Astrocyte (in vitro differentiated cells and primary cell): ENCODE measurements at regions not wholly inside any gene's neighbourhood (a gene's known extent, or its start where the extent isn't known, plus 50 kb on each side); places are given as distances from the start of the nearest gene placed in this dataset.

ENCODE experiments used
- DNase-seq: peaks from one replicate; pipeline ENCODE4 v3.0.0-alpha.2; 2010; ENCODE audit warnings: low read depth
- FAIRE-seq: peaks from 2 replicates; lab custom pipeline; 2011; peaks lifted over from hg19 to GRCh38; lab: Jason Lieb, UNC
- H2AFZ ChIP-seq: 2 replicates; pipeline ENCODE4 v1.6.0; 2012; ENCODE audit warnings: low read depth, low read length, inconsistent platforms
- H3K27ac ChIP-seq: 2 replicates; pipeline ENCODE4 v1.5.1; 2011; ENCODE audit warnings: low read depth, low read length, inconsistent platforms
- H3K27me3 ChIP-seq: 2 replicates; pipeline ENCODE4 v1.6.0; 2011; ENCODE audit warnings: low read length, inconsistent platforms; ENCODE audit not compliant: insufficient read depth
- H3K36me3 ChIP-seq: 2 replicates; pipeline ENCODE4 v1.5.1; 2011; ENCODE audit warnings: low read length, inconsistent platforms; ENCODE audit not compliant: insufficient read depth
- H3K4me1 ChIP-seq: 2 replicates; pipeline ENCODE4 v1.5.1; 2011; ENCODE audit warnings: low read length, inconsistent platforms; ENCODE audit not compliant: insufficient read depth
- H3K4me2 ChIP-seq: 2 replicates; pipeline ENCODE4 v1.6.0; 2012; ENCODE audit warnings: low read length, inconsistent platforms
- H3K4me3 ChIP-seq: 2 replicates; pipeline ENCODE4 v1.5.1; 2011; ENCODE audit warnings: low read depth, mild to moderate bottlenecking, low read length, inconsistent platforms; ENCODE audit not compliant: insufficient read depth
- H3K79me2 ChIP-seq: 2 replicates; pipeline ENCODE4 v1.6.0; 2012; ENCODE audit warnings: mild to moderate bottlenecking, low read length, inconsistent platforms; ENCODE audit not compliant: insufficient read depth
- H3K9ac ChIP-seq: 2 replicates; pipeline ENCODE4 v1.6.0; 2012; ENCODE audit warnings: mild to moderate bottlenecking, low read length, inconsistent platforms
- H3K9me3 ChIP-seq: 2 replicates; pipeline ENCODE4 v1.5.1; 2012; ENCODE audit warnings: low read depth, mild to moderate bottlenecking, low read length, inconsistent platforms; ENCODE audit not compliant: insufficient read depth
- H4K20me1 ChIP-seq: 2 replicates; pipeline ENCODE4 v1.6.0; 2012; ENCODE audit warnings: low read length, inconsistent platforms; ENCODE audit not compliant: insufficient read depth
- H3K27ac Mint-ChIP-seq: one replicate; pipeline ENCODE4 v1.8.0; 2021; ENCODE audit warnings: mild to moderate bottlenecking, mixed read lengths; ENCODE audit not compliant: unreplicated experiment
- H3K27me3 Mint-ChIP-seq: one replicate; pipeline ENCODE4 v1.8.0; 2021; ENCODE audit warnings: low read depth, mixed read lengths; ENCODE audit not compliant: unreplicated experiment
- H3K36me3 Mint-ChIP-seq: one replicate; pipeline ENCODE4 v1.8.0; 2021; ENCODE audit warnings: low read depth, mixed read lengths; ENCODE audit not compliant: unreplicated experiment
- H3K4me1 Mint-ChIP-seq: one replicate; pipeline ENCODE4 v1.8.0; 2021; ENCODE audit warnings: low read depth, mixed read lengths; ENCODE audit not compliant: unreplicated experiment
- H3K4me3 Mint-ChIP-seq: one replicate; pipeline ENCODE4 v1.8.0; 2021; ENCODE audit warnings: mild to moderate bottlenecking, moderate library complexity, mixed read lengths; ENCODE audit not compliant: unreplicated experiment
- H3K9me3 Mint-ChIP-seq: one replicate; pipeline ENCODE4 v1.8.0; 2021; ENCODE audit warnings: mild to moderate bottlenecking, mixed read lengths; ENCODE audit not compliant: unreplicated experiment
- CTCF ChIP-seq: IDR thresholded peaks from 2 replicates; pipeline ENCODE4 v1.5.1; 2011; ENCODE audit warnings: low read depth, mild to moderate bottlenecking, inconsistent platforms, low read length, moderate library complexity; ENCODE audit not compliant: insufficient read depth
- EZH2 ChIP-seq: IDR thresholded peaks from 2 replicates; pipeline ENCODE4 v1.6.1; 2012; ENCODE audit warnings: mild to moderate bottlenecking, low read length, inconsistent platforms; ENCODE audit not compliant: insufficient read depth

- no peaks in the 10 kb centered on the region for H3K36me3 Mint-ChIP-seq
- Histone ChIP-seq H3K9ac (no peak overlapping the region), H3K27ac (no peak overlapping the region), H3K79me2 (no peaks in the 10 kb centered on the region), H3K4me3 (no peak overlapping the region), H4K20me1 (no peaks in the 10 kb centered on the region), H3K4me2 (no peak overlapping the region), H3K27me3 (peaks cover 25% of the 10 kb centered on the region), H3K4me1 (no peaks in the 10 kb centered on the region), H2AFZ (no peak overlapping the region), H3K36me3 (no peaks in the 10 kb centered on the region), H3K9me3 (no peaks in the 10 kb centered on the region)
- H3K27ac Mint-ChIP-seq = no peak overlapping the region
- H3K4me1 Mint-ChIP-seq = peaks cover 7% of the 10 kb centered on the region
- TF ChIP-seq EZH2 = no peak
- TF ChIP-seq CTCF = no peak
- H3K4me3 Mint-ChIP-seq = no peak overlapping the region
- no peak for DNase-seq
- H3K9me3 Mint-ChIP-seq = no peaks in the 10 kb centered on the region
- peaks cover 16% of the 10 kb centered on the region for H3K27me3 Mint-ChIP-seq
- no peak for FAIRE-seq
These were observed 183.7 kb upstream of the COPS8 start for GRCh38 chr2:236901956-236902355.

DNA sequence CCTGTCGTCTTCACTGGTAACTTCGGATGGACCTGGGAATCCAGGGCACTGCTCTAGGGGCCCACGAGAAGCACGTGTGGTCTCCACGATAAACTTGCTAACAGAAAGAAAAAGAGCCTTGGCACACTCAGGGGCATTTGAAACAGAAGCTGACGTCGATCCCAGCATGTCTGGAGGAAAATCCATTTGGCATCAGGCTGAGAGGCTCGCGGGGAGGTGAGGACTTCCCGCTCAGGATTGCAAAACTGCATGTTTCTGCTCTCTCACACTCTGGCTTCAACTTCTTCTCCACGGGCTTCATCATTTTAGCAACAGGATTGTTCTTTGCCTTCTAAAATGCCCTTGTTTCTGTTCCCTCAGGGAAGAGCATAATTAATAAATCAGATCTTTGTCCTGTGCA is 181.7 kb upstream of the COPS8 start:
- Histone ChIP-seq H3K36me3 (no peaks in the 10 kb centered on the region), H3K9ac (no peak overlapping the region), H4K20me1 (no peaks in the 10 kb centered on the region), H3K4me1 (no peaks in the 10 kb centered on the region), H3K9me3 (no peaks in the 10 kb centered on the region), H3K27me3 (peaks cover 25% of the 10 kb centered on the region), H3K27ac (no peak overlapping the region), H3K79me2 (no peaks in the 10 kb centered on the region), H3K4me2 (no peak overlapping the region), H2AFZ (no peak overlapping the region), H3K4me3 (no peak overlapping the region)
- no peak for DNase-seq
- Mint-ChIP-seq H3K9me3 (no peaks in the 10 kb centered on the region), H3K4me1 (peaks cover 11% of the 10 kb centered on the region), H3K27me3 (peaks cover 18% of the 10 kb centered on the region), H3K36me3 (no peaks in the 10 kb centered on the region), H3K27ac (no peak overlapping the region), H3K4me3 (no peak overlapping the region)
- TF ChIP-seq EZH2 = no peak
- no peak for TF ChIP-seq CTCF
- FAIRE-seq = no peak

DNA sequence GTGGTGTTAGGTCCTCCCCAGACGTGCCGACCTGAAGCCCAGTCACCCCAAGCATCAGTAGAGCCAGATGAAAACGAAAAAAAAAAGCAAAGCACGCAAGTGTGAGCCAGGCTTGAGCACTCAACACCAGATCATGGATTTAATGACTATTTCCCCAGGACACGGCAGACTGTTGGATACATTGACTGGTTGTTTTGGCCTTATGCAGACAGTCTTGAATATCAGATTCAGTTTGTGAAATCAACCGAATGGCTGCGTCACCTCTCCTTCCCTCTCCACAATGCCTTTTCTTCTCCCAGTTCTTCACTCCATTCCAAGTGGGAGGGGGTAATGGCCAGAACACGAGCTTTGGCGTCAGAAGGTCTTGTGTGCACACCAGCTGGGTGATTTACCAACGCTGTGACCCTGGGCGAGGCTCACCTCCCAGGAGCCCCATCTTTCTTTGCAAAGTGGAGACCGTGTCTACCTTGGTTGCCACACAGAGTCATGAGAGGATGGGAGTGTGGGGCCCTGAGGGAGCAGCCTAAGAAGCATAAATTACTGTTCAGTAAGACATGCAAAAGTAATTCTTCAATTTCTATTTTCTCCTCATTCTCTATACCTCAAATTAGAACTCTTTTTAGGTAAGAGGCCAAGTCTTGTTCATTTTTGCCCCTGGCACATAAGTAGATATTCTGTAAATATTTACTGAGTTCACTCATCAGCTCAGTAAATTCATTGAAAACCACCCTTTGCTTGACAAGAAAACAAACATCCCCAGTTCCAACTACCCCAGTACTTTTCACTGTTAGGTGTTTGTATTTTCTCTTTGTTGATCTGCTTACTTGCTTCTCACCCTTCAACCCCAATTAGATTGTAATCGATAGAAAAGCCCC is 181.1 kb upstream of the COPS8 start:
- FAIRE-seq = no peak
- Histone ChIP-seq H3K36me3 (no peaks in the 10 kb centered on the region), H2AFZ (no peak overlapping the region), H3K4me1 (no peaks in the 10 kb centered on the region), H3K27me3 (peaks cover 25% of the 10 kb centered on the region), H3K9me3 (no peaks in the 10 kb centered on the region), H3K4me3 (no peak overlapping the region), H3K79me2 (no peaks in the 10 kb centered on the region), H3K27ac (no peak overlapping the region), H3K9ac (no peak overlapping the region), H3K4me2 (no peak overlapping the region), H4K20me1 (no peaks in the 10 kb centered on the region)
- no peak for TF ChIP-seq CTCF
- TF ChIP-seq EZH2 = no peak
- H3K4me3 Mint-ChIP-seq = no peak overlapping the region
- no peak overlapping the region for H3K27ac Mint-ChIP-seq
- DNase-seq = no peak
- no peaks in the 10 kb centered on the region for H3K36me3 Mint-ChIP-seq
- no peaks in the 10 kb centered on the region for H3K9me3 Mint-ChIP-seq
- H3K4me1 Mint-ChIP-seq = peaks cover 11% of the 10 kb centered on the region
- peaks cover 18% of the 10 kb centered on the region for H3K27me3 Mint-ChIP-seq
